SK-N-SH (cell line): ENCODE measurements at regions not wholly inside any gene's neighbourhood (a gene's known extent, or its start where the extent isn't known, plus 50 kb on each side); places are given as distances from the start of the nearest gene placed in this dataset.

Experiments used
- CTCF ChIA-PET: fragments of 300-600, 350-600 bp; formaldehyde crosslinking; extraction: SDS; loops from one replicate; lab custom pipeline; 2021; lab: Yijun Ruan, JAX
- POLR2A ChIA-PET: fragments of 350-600 bp; sonication (Branson Sonifier 250); formaldehyde crosslinking; extraction: SDS; loops from one replicate; lab custom pipeline; 2020; ENCODE audit warnings: antibody characterized with exemption, inconsistent platforms; lab: Yijun Ruan, JAX
- DNase-seq: peaks from one replicate; pipeline ENCODE4 v3.0.0; 2012
- H2AFZ ChIP-seq: fragments of 200-600 bp; sonication (generic); 2 replicates; pipeline ENCODE4 v1.8.1; 2016; ENCODE audit warnings: antibody characterized with exemption, mild to moderate bottlenecking, low read depth
- H3F3A ChIP-seq: fragments of 200-600 bp; sonication (generic); replicated peaks from 2 replicates; pipeline ENCODE3; 2016; ENCODE audit warnings: antibody characterized with exemption, mild to moderate bottlenecking; ENCODE audit not compliant: insufficient read depth
- H3K27ac ChIP-seq, 2 experiments: fragments of 200-500 bp in 1 of 2; fragments of 200-600 bp in 1 of 2; sonication (Bioruptor generic) in 1 of 2; sonication (generic), shearing (Covaris generic) in 1 of 2; 2 replicates each; pipeline versions ENCODE4 v1.5.1 to v1.6.1; 2014 to 2016; ENCODE audit warnings: low read depth in 2 of 2, inconsistent platforms in 1 of 2, low read length in 1 of 2, mild to moderate bottlenecking in 1 of 2, mixed read lengths in 1 of 2
- H3K27me3 ChIP-seq: fragments of 200-600 bp; sonication (generic), shearing (Covaris generic); 2 replicates; pipeline ENCODE4 v1.6.1; 2016; ENCODE audit warnings: mixed run types; ENCODE audit not compliant: insufficient read depth
- H3K36me3 ChIP-seq, 2 experiments: fragments of 200-500 bp in 1 of 2; fragments of 200-600 bp in 1 of 2; sonication (Bioruptor generic) in 1 of 2; sonication (generic) in 1 of 2; replicated peaks in 1 of 2; 2 replicates each; pipeline versions ENCODE3 to v1.5.1; 2014 to 2016; ENCODE audit warnings: low read length in 1 of 2, mild to moderate bottlenecking in 1 of 2; ENCODE audit not compliant: insufficient read depth in 2 of 2, control insufficient read depth in 1 of 2
- H3K4me1 ChIP-seq, 2 experiments: fragments of 200-500 bp in 1 of 2; fragments of 200-600 bp in 1 of 2; sonication (Bioruptor generic) in 1 of 2; sonication (generic), shearing (Covaris generic) in 1 of 2; 2 replicates each; pipeline versions ENCODE4 v1.5.1 to v1.6.1; 2014 to 2016; ENCODE audit warnings: low read depth in 1 of 2, low read length in 1 of 2, mixed run types in 1 of 2; ENCODE audit not compliant: insufficient read depth in 2 of 2, control insufficient read depth in 1 of 2
- H3K4me2 ChIP-seq: fragments of 200-600 bp; sonication (generic), shearing (Covaris generic); 2 replicates; pipeline ENCODE4 v1.6.1; 2017; ENCODE audit warnings: mixed run types
- H3K4me3 ChIP-seq, 2 experiments: fragments of 200-500 bp in 1 of 2; fragments of 200-600 bp in 1 of 2; sonication (Bioruptor generic) in 1 of 2; sonication (generic), shearing (Covaris generic) in 1 of 2; 2 replicates each; pipeline versions ENCODE4 v1.5.1 to v1.8.1; 2014 to 2016; ENCODE audit warnings: low read depth in 2 of 2, inconsistent platforms in 1 of 2, low read length in 1 of 2, mild to moderate bottlenecking in 1 of 2, mixed read lengths in 1 of 2, moderate library complexity in 1 of 2
- H3K79me2 ChIP-seq: fragments of 200-600 bp; sonication (generic); 2 replicates; pipeline ENCODE4 v1.8.1; 2017; ENCODE audit warnings: mild to moderate bottlenecking; ENCODE audit not compliant: insufficient read depth
- H3K9ac ChIP-seq: fragments of 200-600 bp; sonication (generic); 2 replicates; pipeline ENCODE4 v1.6.1; 2017; ENCODE audit warnings: mixed run types
- H3K9me2 ChIP-seq: fragments of 200-600 bp; sonication (generic); 2 replicates; pipeline ENCODE4 v1.6.1; 2017; ENCODE audit warnings: mixed run types
- H3K9me3 ChIP-seq: fragments of 200-600 bp; sonication (generic); 2 replicates; pipeline ENCODE4 v1.6.1; 2017; ENCODE audit warnings: mixed run types, mild to moderate bottlenecking, moderate library complexity
- H4K20me1 ChIP-seq: fragments of 200-600 bp; sonication (generic); 2 replicates; pipeline ENCODE4 v1.6.1; 2017; ENCODE audit warnings: mild to moderate bottlenecking, mixed run types; ENCODE audit not compliant: insufficient read depth
- CTCF ChIP-seq: fragments of 200-600 bp; sonication (generic); IDR thresholded peaks from 2 replicates; pipeline ENCODE4 v1.6.1; 2017; ENCODE audit warnings: antibody characterized with exemption, mild to moderate bottlenecking, moderate library complexity
- ELF1 ChIP-seq: IDR thresholded peaks from 2 replicates; pipeline ENCODE4 v1.4.0; 2012
- EP300 ChIP-seq, 2 experiments: IDR thresholded peaks; 2 replicates each; pipeline versions ENCODE4 v1.4.0 to v1.6.1; 2012; ENCODE audit warnings: borderline replicate concordance in 1 of 2, low read depth in 1 of 2, low read length in 1 of 2
- EZH2phosphoT487 ChIP-seq: fragments of 200-600 bp; sonication (generic); IDR thresholded peaks from 2 replicates; pipeline ENCODE4 v1.6.1; 2017; ENCODE audit warnings: low read depth, mixed run types, mild to moderate bottlenecking, antibody characterized with exemption, moderate library complexity, borderline replicate concordance
- FOSL2 ChIP-seq: IDR thresholded peaks from 2 replicates; pipeline ENCODE4 v1.4.0; 2012; ENCODE audit warnings: low read depth, mild to moderate bottlenecking, moderate library complexity, borderline replicate concordance
- FOXM1 ChIP-seq: IDR thresholded peaks from 2 replicates; pipeline ENCODE4 v1.4.0; 2012; ENCODE audit warnings: low read depth, mild to moderate bottlenecking
- GABPA ChIP-seq: IDR thresholded peaks from 2 replicates; pipeline ENCODE4 v1.4.0; 2012; ENCODE audit warnings: low read depth, mild to moderate bottlenecking
- GATA2 ChIP-seq: sonication (generic); formaldehyde crosslinking; IDR thresholded peaks from 2 replicates; pipeline ENCODE4 v1.5.0; 2020; ENCODE audit warnings: mild to moderate bottlenecking, missing genetic modification reagents
- NFIC ChIP-seq: IDR thresholded peaks from 2 replicates; pipeline ENCODE4 v1.4.0; 2012; ENCODE audit warnings: borderline replicate concordance
- RAD21 ChIP-seq: IDR thresholded peaks from 2 replicates; pipeline ENCODE4 v1.6.1; 2012; ENCODE audit warnings: mild to moderate bottlenecking, low read length
- RCOR1 ChIP-seq: fragments of 150-350 bp; IDR thresholded peaks from 2 replicates; pipeline ENCODE4 v1.6.1; 2017; ENCODE audit warnings: antibody characterized with exemption, low read length
- SIN3A ChIP-seq: IDR thresholded peaks from 2 replicates; pipeline ENCODE4 v1.6.1; 2012; ENCODE audit warnings: low read depth, mild to moderate bottlenecking, low read length, moderate library complexity, borderline replicate concordance
- SMC3 ChIP-seq: IDR thresholded peaks from 2 replicates; pipeline ENCODE4 v1.6.1; 2012; ENCODE audit warnings: low read depth, low read length, improper control_type of control experiment
- TCF12 ChIP-seq: IDR thresholded peaks from 2 replicates; pipeline ENCODE4 v1.4.0; 2012
- TEAD4 ChIP-seq: IDR thresholded peaks from 2 replicates; pipeline ENCODE4 v1.4.0; 2012; ENCODE audit warnings: mild to moderate bottlenecking, borderline replicate concordance; ENCODE audit not compliant: insufficient read depth
- YY1 ChIP-seq: IDR thresholded peaks from 2 replicates; pipeline ENCODE4 v1.4.0; 2012; ENCODE audit warnings: low read depth, mild to moderate bottlenecking
- WGBS: methylation state at CpG from one replicate; pipeline ENCODE4 v1.1.6; 2017; ENCODE audit warnings: low lambda C conversion rate; 5-methylcytosine and 5-hydroxymethylcytosine counted together
- TF ChIP-seq, protein P1 (sequence below): IDR thresholded peaks from 2 replicates; pipeline ENCODE4 v1.4.0; 2012; ENCODE audit warnings: low read depth
- TF ChIP-seq, protein P2 (sequence below): IDR thresholded peaks from 2 replicates; pipeline ENCODE4; 2012
- TF ChIP-seq, protein P3 (sequence below): IDR thresholded peaks from 2 replicates; pipeline ENCODE4 v1.4.0; 2012; ENCODE audit warnings: low read depth, borderline replicate concordance

- WGBS = 66% methylated on average over 3 of the region's 3 CpGs
- no peaks in the 10 kb centered on the region for H3K27me3 ChIP-seq
- no peaks in the 10 kb centered on the region for H3K9me3 ChIP-seq
- no peak overlapping the region for H2AFZ ChIP-seq
- no peak overlapping the region for H3K4me2 ChIP-seq
- H3K79me2 ChIP-seq = no peaks in the 10 kb centered on the region
- no peak overlapping the region for H3K9ac ChIP-seq
- CTCF ChIA-PET = no interaction called here
- no peaks in the 10 kb centered on the region for H4K20me1 ChIP-seq
- H3K4me3 ChIP-seq = no peak overlapping the region
- H3F3A ChIP-seq = no peaks in the 10 kb centered on the region
- TF ChIP-seq SIN3A = no peak
- no peak for TF ChIP-seq RCOR1
- TF ChIP-seq, protein P1, sequence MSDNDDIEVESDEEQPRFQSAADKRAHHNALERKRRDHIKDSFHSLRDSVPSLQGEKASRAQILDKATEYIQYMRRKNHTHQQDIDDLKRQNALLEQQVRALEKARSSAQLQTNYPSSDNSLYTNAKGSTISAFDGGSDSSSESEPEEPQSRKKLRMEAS = no peak
- TF ChIP-seq YY1 = no peak
- TF ChIP-seq RAD21 = no peak
- no peak for TF ChIP-seq GATA2
- no peak for TF ChIP-seq EZH2phosphoT487
- TF ChIP-seq TCF12 = no peak
- TF ChIP-seq, protein P2, sequence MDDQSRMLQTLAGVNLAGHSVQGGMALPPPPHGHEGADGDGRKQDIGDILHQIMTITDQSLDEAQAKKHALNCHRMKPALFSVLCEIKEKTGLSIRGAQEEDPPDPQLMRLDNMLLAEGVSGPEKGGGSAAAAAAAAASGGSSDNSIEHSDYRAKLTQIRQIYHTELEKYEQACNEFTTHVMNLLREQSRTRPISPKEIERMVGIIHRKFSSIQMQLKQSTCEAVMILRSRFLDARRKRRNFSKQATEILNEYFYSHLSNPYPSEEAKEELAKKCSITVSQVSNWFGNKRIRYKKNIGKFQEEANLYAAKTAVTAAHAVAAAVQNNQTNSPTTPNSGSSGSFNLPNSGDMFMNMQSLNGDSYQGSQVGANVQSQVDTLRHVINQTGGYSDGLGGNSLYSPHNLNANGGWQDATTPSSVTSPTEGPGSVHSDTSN = no peak
- POLR2A ChIA-PET = no interaction called here
- no peaks in the 10 kb centered on the region for H3K36me3 ChIP-seq
- H3K27ac ChIP-seq = no peak overlapping the region
- no peaks in the 10 kb centered on the region for H3K4me1 ChIP-seq
- DNase-seq = no peak
- no peaks in the 10 kb centered on the region for H3K9me2 ChIP-seq
Measured at GRCh38 chr20:39700528-39700927, 738.4 kb downstream of the DHX35 start.

DNA sequence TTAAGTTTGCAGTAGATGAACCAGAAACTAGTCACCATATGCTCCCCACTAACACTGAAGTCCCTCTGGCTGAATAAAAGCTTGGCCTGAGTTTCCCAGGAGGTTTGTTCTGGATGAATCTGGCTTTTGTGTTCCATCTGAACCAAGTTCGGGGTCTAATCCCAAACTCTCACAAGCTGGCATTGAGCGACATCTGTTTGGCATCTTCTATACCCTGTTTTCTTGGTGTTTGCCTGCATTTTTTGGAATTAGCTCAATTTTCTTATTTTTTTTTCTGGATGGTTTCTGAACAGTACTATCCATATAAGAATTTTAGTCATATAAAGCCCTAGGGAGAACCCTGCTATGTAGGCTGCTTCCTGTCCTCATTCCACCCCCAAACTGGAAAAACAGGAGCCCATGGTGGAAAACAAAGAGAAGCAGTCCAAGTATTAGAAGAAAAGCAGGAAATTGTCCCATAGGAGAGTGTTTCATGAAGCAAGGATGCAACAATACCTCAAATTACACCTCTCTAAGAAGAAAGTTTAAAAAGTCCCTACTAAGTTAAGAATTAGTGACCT, 737.1 kb downstream of the DHX35 start:
- CTCF ChIA-PET = interaction anchor here (1.8 kb wide), 1 partner anchor 14 kb away, joined by 3 read pairs; no protein-coding TSS in a partner anchor
- no peaks in the 10 kb centered on the region for H3K36me3 ChIP-seq
- no peaks in the 10 kb centered on the region for H3K9me2 ChIP-seq
- H3K27me3 ChIP-seq = no peaks in the 10 kb centered on the region
- no peak overlapping the region for H3K4me3 ChIP-seq
- H3K4me1 ChIP-seq = no peaks in the 10 kb centered on the region
- TF ChIP-seq NFIC (no peak), TEAD4 (no peak), RAD21 (no peak), FOSL2 (no peak), FOXM1 (no peak), ELF1 (no peak), CTCF (no peak), GATA2 (no peak), RCOR1 (no peak), GABPA (no peak), YY1 (no peak), SMC3 (no peak), EP300 (IDR thresholded peaks at IDR 0.05; ENCODE audit: borderline replicate concordance in 1 of 2, low read depth in 1 of 2, low read length in 1 of 2) (no peak)
- TF ChIP-seq, protein P1 = no peak
- TF ChIP-seq, protein P3, sequence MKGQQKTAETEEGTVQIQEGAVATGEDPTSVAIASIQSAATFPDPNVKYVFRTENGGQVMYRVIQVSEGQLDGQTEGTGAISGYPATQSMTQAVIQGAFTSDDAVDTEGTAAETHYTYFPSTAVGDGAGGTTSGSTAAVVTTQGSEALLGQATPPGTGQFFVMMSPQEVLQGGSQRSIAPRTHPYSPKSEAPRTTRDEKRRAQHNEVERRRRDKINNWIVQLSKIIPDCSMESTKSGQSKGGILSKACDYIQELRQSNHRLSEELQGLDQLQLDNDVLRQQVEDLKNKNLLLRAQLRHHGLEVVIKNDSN = no peak
- TF ChIP-seq, all 33 proteins: peak for 0
- H4K20me1 ChIP-seq = no peaks in the 10 kb centered on the region
- POLR2A ChIA-PET = no interaction called here
- no peak overlapping the region for H3K4me2 ChIP-seq
- no peak for DNase-seq
- no peaks in the 10 kb centered on the region for H3K79me2 ChIP-seq
- no peak overlapping the region for H3K9ac ChIP-seq
- 24% methylated on average over 2 of the region's 2 CpGs for WGBS
- no peaks in the 10 kb centered on the region for H3K9me3 ChIP-seq
- H3K27ac ChIP-seq = no peak overlapping the region
- no peaks in the 10 kb centered on the region for H3F3A ChIP-seq
- no peak overlapping the region for H2AFZ ChIP-seq
